ENCODE measurements at regions not wholly inside any gene's neighbourhood (a gene's known extent, or its start where the extent isn't known, plus 50 kb on each side); places are given as distances from the start of the nearest gene placed in this dataset.
A peak's percentile ranks its signal among the peaks of the same experiment; 100 is the strongest.

GRCh38 chr3:69499422-69499821 is 113.5 kb upstream of the FRMD4B start:
- no peaks in the 10 kb centered on the region for H3K27me3 Mint-ChIP-seq (ENCODE audit: low read depth in 3 of 3)
- H3K9me3 ChIP-seq (replicated peaks in 1 of 2; ENCODE audit: control insufficient read depth in 1 of 2, insufficient read depth in 1 of 2, low read length in 2 of 2): no peaks in the 10 kb centered on the region
- WGBS (ENCODE audit: insufficient coverage): no CpG with 5 or more reads among the region's 3 CpGs
- peak overlapping the region in 2 of 7 donors; percentile 18 to 37 for H3K27ac Mint-ChIP-seq
- intact Hi-C loops (cut with micrococcal nuclease): no loop called here
- H3K79me2 ChIP-seq (ENCODE audit: insufficient read depth, low read length): peaks cover 10% of the 10 kb centered on the region
- peaks cover 19% of the 10 kb centered on the region in 2 donors for H3K4me1 ChIP-seq (ENCODE audit: control insufficient read depth in 1 of 2, insufficient read depth in 2 of 2, low read length in 2 of 2)
- DNase-seq: no peak
- H3K9ac ChIP-seq (ENCODE audit: insufficient read depth, low read length, poor library complexity, severe bottlenecking): no peak overlapping the region
- no peak overlapping the region for H3K4me3 ChIP-seq (replicated peaks in 1 of 3; ENCODE audit: low read depth in 2 of 3, low read length in 3 of 3)
- H3K4me3 Mint-ChIP-seq: no peak overlapping the region
- no peak for TF ChIP-seq CTCF (IDR thresholded peaks at IDR 0.05)
- no peaks in the 10 kb centered on the region for H3K36me3 Mint-ChIP-seq
- no peaks in the 10 kb centered on the region for H3K27me3 ChIP-seq (ENCODE audit: control insufficient read depth in 2 of 2, insufficient read depth in 2 of 2, low read length in 2 of 2)
- H3K36me3 ChIP-seq (replicated peaks in 1 of 2; ENCODE audit: control insufficient read depth in 1 of 2, insufficient read depth in 2 of 2, low read length in 2 of 2): no peaks in the 10 kb centered on the region
- H3K4me2 ChIP-seq (replicated peaks; ENCODE audit: extremely low read depth, low read length, poor library complexity, severe bottlenecking): no peak overlapping the region
- peaks cover 0 to 4% (median 0%) of the 10 kb centered on the region in 7 donors for H3K9me3 Mint-ChIP-seq
- no peak overlapping the region for H3K27ac ChIP-seq (ENCODE audit: low read depth in 1 of 2, low read length in 2 of 2)
- no peaks in the 10 kb centered on the region for H4K20me1 ChIP-seq (ENCODE audit: insufficient read depth, low read length)
- peaks cover 39% of the 10 kb centered on the region for H3K4me1 Mint-ChIP-seq
- H2AFZ ChIP-seq (ENCODE audit: insufficient read depth, low read depth, low read length, poor library complexity, severe bottlenecking): no peak overlapping the region

GRCh38 chr3:69496856-69497255 is 111.0 kb upstream of the FRMD4B start:
- H3K27ac Mint-ChIP-seq: no peak overlapping the region
- peaks cover 7% of the 10 kb centered on the region for H3K79me2 ChIP-seq (ENCODE audit: insufficient read depth, low read length)
- TF ChIP-seq CTCF (IDR thresholded peaks at IDR 0.05): no peak

More at GRCh38 chr3:69496856-69497255, 111.0 kb upstream of the FRMD4B start:
- H3K9me3 Mint-ChIP-seq: no peaks in the 10 kb centered on the region
- no peaks in the 10 kb centered on the region for H3K9me3 ChIP-seq (replicated peaks in 1 of 2; ENCODE audit: control insufficient read depth in 1 of 2, insufficient read depth in 1 of 2, low read length in 2 of 2)
- no peaks in the 10 kb centered on the region for H3K27me3 ChIP-seq (ENCODE audit: control insufficient read depth in 2 of 2, insufficient read depth in 2 of 2, low read length in 2 of 2)
- H3K36me3 Mint-ChIP-seq: peaks cover 2 to 3% of the 10 kb centered on the region in 2 donors
- intact Hi-C loops (cut with micrococcal nuclease): no loop called here
- no peak overlapping the region for H3K27ac ChIP-seq (ENCODE audit: low read depth in 1 of 2, low read length in 2 of 2)
- H3K27me3 Mint-ChIP-seq (ENCODE audit: low read depth in 3 of 3): peaks cover 0 to 2% (median 0%) of the 10 kb centered on the region in 3 donors
- peaks cover 9% of the 10 kb centered on the region for H4K20me1 ChIP-seq (ENCODE audit: insufficient read depth, low read length)
- no peak overlapping the region for H3K4me2 ChIP-seq (replicated peaks; ENCODE audit: extremely low read depth, low read length, poor library complexity, severe bottlenecking)
- no CpG with 5 or more reads among the region's 3 CpGs for WGBS (ENCODE audit: insufficient coverage)
- H2AFZ ChIP-seq (ENCODE audit: insufficient read depth, low read depth, low read length, poor library complexity, severe bottlenecking): no peak overlapping the region
- DNase-seq: no peak
- H3K4me1 ChIP-seq (ENCODE audit: control insufficient read depth in 1 of 2, insufficient read depth in 2 of 2, low read length in 2 of 2): peaks cover 19% of the 10 kb centered on the region in 2 donors
- no peaks in the 10 kb centered on the region for H3K36me3 ChIP-seq (replicated peaks in 1 of 2; ENCODE audit: control insufficient read depth in 1 of 2, insufficient read depth in 2 of 2, low read length in 2 of 2)
- no peak overlapping the region for H3K4me3 Mint-ChIP-seq
- H3K4me1 Mint-ChIP-seq: peaks cover 29% of the 10 kb centered on the region
- H3K4me3 ChIP-seq (replicated peaks in 1 of 3; ENCODE audit: low read depth in 2 of 3, low read length in 3 of 3): no peak overlapping the region
- H3K9ac ChIP-seq (ENCODE audit: insufficient read depth, low read length, poor library complexity, severe bottlenecking): no peak overlapping the region

Measured in CD14-positive monocyte (primary cell).